GM23248 (cell line): ENCODE measurements at regions not wholly inside any gene's neighbourhood (a gene's known extent, or its start where the extent isn't known, plus 50 kb on each side); places are given as distances from the start of the nearest gene placed in this dataset.

Source experiments
- DNase-seq: peaks from one replicate; pipeline ENCODE4 v3.0.0-alpha.2; 2015
- H2AFZ ChIP-seq: fragments of 200-600 bp; sonication (generic); 2 replicates; pipeline ENCODE4 v1.6.1; 2016; ENCODE audit warnings: antibody characterized with exemption
- H3F3A ChIP-seq: fragments of 200-600 bp; sonication (generic); 2 replicates; pipeline ENCODE4 v1.6.1; 2016; ENCODE audit warnings: mild to moderate bottlenecking, antibody characterized with exemption, mixed run types; ENCODE audit not compliant: insufficient read depth
- H3K27ac ChIP-seq: fragments of 200-600 bp; sonication (generic); 2 replicates; pipeline ENCODE4 v1.5.1; 2016; ENCODE audit warnings: mild to moderate bottlenecking
- H3K27me3 ChIP-seq: fragments of 200-600 bp; sonication (generic); replicated peaks from 2 replicates; pipeline ENCODE4 v1.6.1; 2016; ENCODE audit warnings: mild to moderate bottlenecking; ENCODE audit not compliant: insufficient read depth
- H3K36me3 ChIP-seq: fragments of 200-600 bp; sonication (generic); 2 replicates; pipeline ENCODE4 v1.6.1; 2016; ENCODE audit warnings: low read depth, mild to moderate bottlenecking
- H3K4me1 ChIP-seq: fragments of 200-600 bp; sonication (generic); 2 replicates; pipeline ENCODE4 v1.6.1; 2016; ENCODE audit warnings: mild to moderate bottlenecking; ENCODE audit not compliant: insufficient read depth
- H3K4me2 ChIP-seq: fragments of 200-600 bp; sonication (generic); one replicate; pipeline ENCODE4 v1.6.1; 2016; ENCODE audit warnings: mild to moderate bottlenecking; ENCODE audit not compliant: unreplicated experiment
- H3K4me3 ChIP-seq: fragments of 200-600 bp; sonication (generic); 2 replicates; pipeline ENCODE4 v1.5.1; 2016; ENCODE audit warnings: mild to moderate bottlenecking
- H3K79me2 ChIP-seq: fragments of 200-600 bp; sonication (generic); 2 replicates; pipeline ENCODE4 v1.6.1; 2016; ENCODE audit warnings: mild to moderate bottlenecking; ENCODE audit not compliant: insufficient read depth
- H3K9ac ChIP-seq: fragments of 200-600 bp; sonication (generic); 2 replicates; pipeline ENCODE4 v1.6.1; 2016; ENCODE audit warnings: mild to moderate bottlenecking
- H3K9me2 ChIP-seq: fragments of 200-600 bp; sonication (generic); 2 replicates; pipeline ENCODE4 v1.6.1; 2016; ENCODE audit warnings: mixed run types, mild to moderate bottlenecking, moderate library complexity; ENCODE audit not compliant: insufficient read depth
- H3K9me3 ChIP-seq: fragments of 200-600 bp; sonication (generic); one replicate; pipeline ENCODE4 v1.6.1; 2017; ENCODE audit warnings: low read depth
- H4K20me1 ChIP-seq: fragments of 200-600 bp; sonication (generic); 2 replicates; pipeline ENCODE4 v1.6.0; 2016; ENCODE audit not compliant: insufficient read depth
- EZH2 ChIP-seq: fragments of 200-600 bp; sonication (generic); IDR thresholded peaks from 2 replicates; pipeline ENCODE4 v1.6.1; 2018; ENCODE audit warnings: antibody characterized with exemption, mild to moderate bottlenecking; ENCODE audit not compliant: insufficient read depth, poor library complexity, severe bottlenecking
- EZH2phosphoT487 ChIP-seq: fragments of 200-600 bp; sonication (generic); IDR thresholded peaks from 2 replicates; pipeline ENCODE4 v1.6.1; 2018; ENCODE audit warnings: antibody characterized with exemption, moderate library complexity, mild to moderate bottlenecking, low read depth; ENCODE audit not compliant: insufficient read depth
- WGBS, 2 experiments: methylation state at CpG; one replicate each; pipeline ENCODE4 v1.1.6; 2015 to 2017; ENCODE audit warnings: low lambda C conversion rate in 2 of 2, low coverage in 1 of 2; ENCODE audit errors: missing lambda C conversion rate in 2 of 2; 5-methylcytosine and 5-hydroxymethylcytosine counted together
- in situ Hi-C: fragments of 300-500 bp; cut with MboI; formaldehyde crosslinking; loops from 2 replicates; pipeline ENCODE4 v1.15.0; 2020

DNA sequence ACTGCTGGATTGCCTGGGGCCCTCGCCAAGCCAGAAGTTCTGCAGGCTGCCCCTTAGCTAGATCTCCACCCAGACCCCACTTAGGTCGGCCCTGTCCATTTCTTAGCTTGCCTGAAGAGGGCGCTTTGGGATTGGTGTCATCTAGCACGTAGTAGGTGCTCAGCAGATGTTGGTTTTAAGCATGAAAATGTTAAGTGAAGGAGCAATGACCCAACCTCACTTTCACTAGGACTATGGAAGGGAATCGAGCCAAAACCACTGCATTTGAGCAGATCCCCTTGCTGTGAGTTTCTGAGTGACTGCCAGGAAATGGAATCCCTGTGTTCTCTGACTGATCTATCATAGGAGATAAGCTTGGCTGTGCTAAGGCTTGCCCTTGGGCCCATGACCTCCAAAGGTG, 131.7 kb upstream of the EEPD1 start:
- in situ Hi-C loops, result no loop called here
- H3K9me3 ChIP-seq, result no peaks in the 10 kb centered on the region
- H3K36me3 ChIP-seq, result no peaks in the 10 kb centered on the region
- H3K27ac ChIP-seq, result no peak overlapping the region
- no peak overlapping the region for H3K4me2 ChIP-seq
- no peaks in the 10 kb centered on the region for H3F3A ChIP-seq
- no peak overlapping the region for H3K4me3 ChIP-seq
- TF ChIP-seq EZH2phosphoT487, result no peak
- no peak for TF ChIP-seq EZH2
- no peaks in the 10 kb centered on the region for H3K79me2 ChIP-seq
- peak; percentile 10 for DNase-seq
- H3K27me3 ChIP-seq, result no peaks in the 10 kb centered on the region
- H2AFZ ChIP-seq, result no peak overlapping the region
- no peaks in the 10 kb centered on the region for H4K20me1 ChIP-seq
- no peaks in the 10 kb centered on the region for H3K9me2 ChIP-seq
- 56 to 63% methylated on average over 5 of the region's 5 CpGs for WGBS, 2 experiments
- H3K4me1 ChIP-seq, result no peaks in the 10 kb centered on the region
- no peak overlapping the region for H3K9ac ChIP-seq

DNA sequence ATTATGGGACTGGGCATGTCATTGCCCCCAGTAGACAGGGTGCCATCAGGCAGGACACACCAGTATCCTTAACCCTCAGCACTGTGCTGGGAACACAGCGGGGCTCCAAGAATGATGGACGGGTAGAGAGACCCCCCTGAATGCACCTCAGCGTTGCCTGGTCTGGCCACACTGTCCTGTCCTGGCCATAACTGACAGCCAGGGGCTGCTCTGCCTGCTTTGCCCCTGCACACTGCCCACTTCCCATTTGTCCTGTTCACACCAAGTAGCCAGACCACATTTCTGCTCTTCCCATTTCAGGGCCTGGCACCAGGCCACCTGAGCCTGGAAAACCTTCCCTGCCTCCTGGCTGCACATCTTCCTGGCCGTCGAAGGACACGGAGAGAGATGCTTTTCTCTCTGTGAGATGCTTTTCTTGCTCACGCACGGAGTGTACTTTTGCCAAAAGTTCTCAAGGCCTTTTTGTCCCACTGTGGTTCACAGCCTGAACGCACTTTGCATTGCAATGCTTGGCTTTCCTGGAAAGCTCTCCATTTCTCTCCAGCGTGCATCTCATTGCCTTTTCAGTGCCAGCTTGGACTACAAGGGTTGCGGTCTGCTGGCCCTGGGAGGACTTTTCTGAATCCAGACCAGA, 131.0 kb upstream of the EEPD1 start:
- no peaks in the 10 kb centered on the region for H4K20me1 ChIP-seq
- H2AFZ ChIP-seq, result no peak overlapping the region
- no peak overlapping the region for H3K27ac ChIP-seq
- H3K4me2 ChIP-seq, result no peak overlapping the region
- H3K4me1 ChIP-seq, result no peaks in the 10 kb centered on the region
- no peak overlapping the region for H3K4me3 ChIP-seq
- no peaks in the 10 kb centered on the region for H3K9me3 ChIP-seq
- no peaks in the 10 kb centered on the region for H3F3A ChIP-seq
- H3K9me2 ChIP-seq, result no peaks in the 10 kb centered on the region
- no peaks in the 10 kb centered on the region for H3K27me3 ChIP-seq
- no peak overlapping the region for H3K9ac ChIP-seq
- H3K36me3 ChIP-seq, result no peaks in the 10 kb centered on the region
- no peak for DNase-seq
- H3K79me2 ChIP-seq, result no peaks in the 10 kb centered on the region
- TF ChIP-seq EZH2phosphoT487, result no peak
- TF ChIP-seq EZH2, result no peak
- in situ Hi-C loops, result no loop called here
- 88% methylated on average over 11 of the region's 11 CpGs for WGBS, 2 experiments

DNA sequence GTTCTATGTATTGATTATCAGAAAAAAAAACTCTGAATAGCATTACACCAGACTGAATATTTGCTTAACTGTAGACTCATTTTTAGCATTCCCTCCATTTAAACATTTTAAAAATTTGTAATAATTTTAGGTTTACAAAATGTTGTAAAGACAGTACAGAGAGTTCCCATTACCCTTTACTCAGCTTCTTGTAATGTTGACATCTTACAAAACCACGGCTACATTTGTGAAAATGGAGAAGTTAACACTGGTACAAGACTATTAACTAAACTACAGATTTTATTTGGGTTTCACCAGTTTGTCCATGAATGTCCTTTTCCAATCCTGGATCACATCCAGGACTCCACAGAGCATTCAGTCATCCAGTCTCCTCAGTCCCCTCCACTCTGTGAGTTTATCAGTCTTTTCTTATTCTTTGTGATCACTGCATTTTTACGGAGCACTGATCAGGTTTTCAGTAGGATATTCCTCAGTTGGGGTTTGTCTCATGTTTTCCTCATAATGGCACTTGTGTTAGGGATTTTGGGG, 130.0 kb upstream of the EEPD1 start:
- TF ChIP-seq EZH2phosphoT487 (no peak), EZH2 (no peak)
- Histone ChIP-seq H4K20me1 (no peaks in the 10 kb centered on the region), H3K4me1 (no peaks in the 10 kb centered on the region), H3K27me3 (no peaks in the 10 kb centered on the region), H3K9me2 (no peaks in the 10 kb centered on the region), H3K9ac (no peak overlapping the region), H2AFZ (no peak overlapping the region), H3K79me2 (no peaks in the 10 kb centered on the region), H3K4me3 (no peak overlapping the region), H3K36me3 (no peaks in the 10 kb centered on the region), H3F3A (no peaks in the 10 kb centered on the region), H3K27ac (no peak overlapping the region), H3K4me2 (no peak overlapping the region), H3K9me3 (no peaks in the 10 kb centered on the region)
- DNase-seq, result no peak
- in situ Hi-C loops, result no loop called here
- WGBS, 2 experiments, result 86 to 96% methylated on average over 2 of the region's 2 CpGs

DNA sequence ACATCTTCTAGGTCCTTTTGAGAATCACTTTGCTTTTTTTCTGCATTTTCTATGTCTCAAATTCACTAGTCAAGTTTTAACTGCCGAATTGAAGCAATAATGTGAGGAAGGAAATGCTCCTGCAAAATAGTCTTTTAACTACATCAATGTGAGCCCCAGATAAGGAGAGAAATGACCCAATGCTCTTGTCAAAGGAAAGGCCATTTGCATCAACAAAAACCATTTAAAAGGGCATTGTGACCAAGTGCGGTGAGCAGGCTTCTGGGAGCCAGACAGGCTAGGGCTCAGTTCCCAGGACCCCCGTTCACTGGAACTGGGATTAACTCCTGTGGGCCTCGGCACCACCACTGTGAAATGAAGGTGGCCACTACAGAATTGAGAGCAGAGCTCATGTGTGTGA, 127.9 kb upstream of the EEPD1 start:
- Histone ChIP-seq H2AFZ (no peak overlapping the region), H3F3A (no peaks in the 10 kb centered on the region), H3K27ac (no peak overlapping the region), H3K9me3 (no peaks in the 10 kb centered on the region), H3K36me3 (no peaks in the 10 kb centered on the region), H4K20me1 (no peaks in the 10 kb centered on the region), H3K4me3 (no peak overlapping the region), H3K4me2 (no peak overlapping the region), H3K9ac (no peak overlapping the region), H3K4me1 (no peaks in the 10 kb centered on the region), H3K79me2 (no peaks in the 10 kb centered on the region), H3K9me2 (no peaks in the 10 kb centered on the region), H3K27me3 (no peaks in the 10 kb centered on the region)
- no peak for DNase-seq
- WGBS, 2 experiments, result 75 to 76% methylated on average over 4 of the region's 4 CpGs
- in situ Hi-C loops, result no loop called here
- no peak for TF ChIP-seq EZH2
- no peak for TF ChIP-seq EZH2phosphoT487

DNA sequence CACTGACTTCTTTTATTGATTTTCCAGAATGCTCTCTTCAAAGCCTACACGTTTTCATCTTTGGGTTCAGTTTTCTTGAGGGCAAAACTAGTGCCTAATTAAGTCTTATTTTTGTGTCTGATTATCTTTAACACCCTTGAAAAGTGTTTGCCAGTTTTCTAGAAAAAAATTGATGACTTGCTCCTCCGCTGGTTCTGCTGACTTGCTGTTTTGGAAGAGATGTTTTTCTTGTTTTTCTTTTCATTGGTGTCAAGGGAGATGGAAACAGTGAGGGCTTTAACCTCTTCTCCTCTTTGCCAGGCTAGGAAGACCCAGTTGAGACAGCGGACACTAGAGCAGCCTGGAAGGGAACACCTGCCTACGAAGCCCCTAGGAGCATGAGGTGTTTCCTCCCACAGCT, 123.7 kb upstream of the EEPD1 start:
- Histone ChIP-seq H3K27ac (no peak overlapping the region), H3K36me3 (no peaks in the 10 kb centered on the region), H3K27me3 (no peaks in the 10 kb centered on the region), H2AFZ (no peak overlapping the region), H3K4me1 (peaks cover 21% of the 10 kb centered on the region), H3K9me2 (no peaks in the 10 kb centered on the region), H3K9me3 (no peaks in the 10 kb centered on the region), H3K79me2 (no peaks in the 10 kb centered on the region), H3K9ac (no peak overlapping the region), H3K4me2 (no peak overlapping the region), H3F3A (peaks cover 24% of the 10 kb centered on the region), H4K20me1 (no peaks in the 10 kb centered on the region), H3K4me3 (no peak overlapping the region)
- no peak for TF ChIP-seq EZH2phosphoT487
- 48 to 55% methylated on average over 4 of the region's 4 CpGs for WGBS, 2 experiments
- in situ Hi-C loops, result no loop called here
- no peak for DNase-seq
